Common myeloid progenitor, CD34-positive (primary cell): ENCODE measurements at regions not wholly inside any gene's neighbourhood (a gene's known extent, or its start where the extent isn't known, plus 50 kb on each side); places are given as distances from the start of the nearest gene placed in this dataset.
A peak's percentile ranks its signal among the peaks of the same experiment; 100 is the strongest.

Experiments used
- CTCF ChIA-PET: fragments of 350-600 bp; sonication (Branson Sonifier 250); formaldehyde crosslinking; loops from one replicate; lab custom pipeline; 2021; ENCODE audit warnings: antibody characterized with exemption; lab: Charles Lee
- POLR2A ChIA-PET: fragments of 350-600 bp; sonication (Branson Sonifier 250); formaldehyde crosslinking; loops from one replicate; lab custom pipeline; 2021; ENCODE audit warnings: antibody characterized with exemption; lab: Charles Lee
- DNase-seq, 3 donors: peaks; one replicate each; pipeline versions ENCODE4 v3.0.0 to v3.0.0-alpha.2; 2013
- H3K27ac ChIP-seq, 2 experiments: 1 replicate in 1 of 2; 2 replicates in 1 of 2; pipeline ENCODE4 v1.7.0; 2013; ENCODE audit warnings: inconsistent platforms in 2 of 2, low read length in 2 of 2, mild to moderate bottlenecking in 2 of 2, low read depth in 1 of 2, moderate library complexity in 1 of 2; ENCODE audit not compliant: severe bottlenecking in 2 of 2, insufficient read depth in 1 of 2, poor library complexity in 1 of 2
- H3K27me3 ChIP-seq, 5 experiments: replicated peaks in 2 of 5; 1 replicate in 3 of 5; 2 replicates in 2 of 5; pipeline versions ENCODE4 v1.6.1 to v1.7.0; 2013; ENCODE audit warnings: low read length in 4 of 5, mild to moderate bottlenecking in 2 of 5, moderate library complexity in 2 of 5, inconsistent platforms in 1 of 5; ENCODE audit not compliant: insufficient read depth in 5 of 5, control insufficient read depth in 4 of 5
- H3K36me3 ChIP-seq, 4 experiments: 1 replicate in 2 of 4; 2 replicates in 2 of 4; pipeline versions ENCODE4 v1.6.1 to v1.7.0; 2013; ENCODE audit warnings: low read length in 3 of 4, control low read depth in 1 of 4, mild to moderate bottlenecking in 1 of 4; ENCODE audit not compliant: control insufficient read depth in 4 of 4, insufficient read depth in 4 of 4
- H3K4me1 ChIP-seq, 4 experiments: 1 replicate in 3 of 4; 2 replicates in 1 of 4; pipeline versions ENCODE4 v1.6.1 to v1.7.1; 2013; ENCODE audit warnings: low read length in 3 of 4, mild to moderate bottlenecking in 3 of 4, control low read depth in 1 of 4, inconsistent platforms in 1 of 4, moderate library complexity in 1 of 4; ENCODE audit not compliant: control insufficient read depth in 4 of 4, insufficient read depth in 4 of 4; ENCODE audit errors: control extremely low read depth in 1 of 4
- H3K4me3 ChIP-seq, 7 experiments: 1 replicate in 4 of 7; 2 replicates in 3 of 7; pipeline versions ENCODE4 v1.5.1 to v1.7.0; 2013; ENCODE audit warnings: mild to moderate bottlenecking in 7 of 7, low read length in 6 of 7, moderate library complexity in 6 of 7, inconsistent platforms in 2 of 7, low read depth in 2 of 7, control low read depth in 1 of 7; ENCODE audit not compliant: insufficient read depth in 4 of 7, control insufficient read depth in 1 of 7; ENCODE audit errors: extremely low read depth in 1 of 7
- H3K9me3 ChIP-seq, 5 experiments: 1 replicate in 4 of 5; 2 replicates in 1 of 5; pipeline versions ENCODE4 v1.6.1 to v1.7.1; 2013; ENCODE audit warnings: low read length in 4 of 5, mild to moderate bottlenecking in 2 of 5, inconsistent platforms in 1 of 5, low read depth in 1 of 5, moderate library complexity in 1 of 5; ENCODE audit not compliant: control insufficient read depth in 4 of 5, insufficient read depth in 2 of 5; ENCODE audit errors: control extremely low read depth in 1 of 5
- whole genome bisulfite sequencing: methylation state at CpG from one replicate; pipeline ENCODE4 v1.1.5; 2013; ENCODE audit not compliant: insufficient coverage; 5-methylcytosine and 5-hydroxymethylcytosine counted together

GRCh38 chr18:64288432-64288831 lies 139.5 kb upstream of the LINC00305 start:
- ChIA-PET CTCF (no interaction called here), POLR2A (no interaction called here)
- H3K4me3 ChIP-seq: no peak overlapping the region
- H3K27me3 ChIP-seq: no peaks in the 10 kb centered on the region
- no peaks in the 10 kb centered on the region for H3K4me1 ChIP-seq
- H3K9me3 ChIP-seq: no peaks in the 10 kb centered on the region
- WGBS: 83% methylated on average over 1 of the region's 2 CpGs
- no peaks in the 10 kb centered on the region for H3K36me3 ChIP-seq
- H3K27ac ChIP-seq: no peak overlapping the region
- DNase-seq: no peak

GRCh38 chr18:64287926-64288325 lies 139.0 kb upstream of the LINC00305 start:
- Histone ChIP-seq H3K36me3 (no peaks in the 10 kb centered on the region), H3K27me3 (no peaks in the 10 kb centered on the region), H3K27ac (no peak overlapping the region), H3K4me1 (no peaks in the 10 kb centered on the region), H3K9me3 (no peaks in the 10 kb centered on the region), H3K4me3 (no peak overlapping the region)
- ChIA-PET CTCF (no interaction called here), POLR2A (no interaction called here)
- DNase-seq: no peak
- 73% methylated on average over 3 of the region's 4 CpGs for WGBS

GRCh38 chr18:64283059-64283458 lies 134.2 kb upstream of the LINC00305 start:
- WGBS: no CpG with 5 or more reads among the region's 1 CpG

GRCh38 chr18:64278026-64278425 lies 129.1 kb upstream of the LINC00305 start:
- Histone ChIP-seq H3K27me3 (no peaks in the 10 kb centered on the region), H3K27ac (no peak overlapping the region), H3K9me3 (peaks cover 0 to 7% (median 0%) of the 10 kb centered on the region in 5 experiments), H3K36me3 (no peaks in the 10 kb centered on the region), H3K4me3 (no peak overlapping the region), H3K4me1 (peaks cover 10 to 24% (median 15%) of the 10 kb centered on the region in 4 experiments)
- WGBS: 100% methylated on average over 2 of the region's 5 CpGs
- CTCF ChIA-PET: interaction anchor here (1.6 kb wide), 1 partner anchor 13 kb away, joined by 3 read pairs; no protein-coding TSS in a partner anchor
- no peak for DNase-seq
- POLR2A ChIA-PET: no interaction called here

More at GRCh38 chr18:64283059-64283458, 134.2 kb upstream of the LINC00305 start:
- Histone ChIP-seq H3K4me3 (no peak overlapping the region), H3K27me3 (no peaks in the 10 kb centered on the region), H3K9me3 (peaks cover 0 to 7% (median 0%) of the 10 kb centered on the region in 5 experiments), H3K4me1 (peaks cover 0 to under 1% (median 0%) of the 10 kb centered on the region in 4 experiments), H3K27ac (no peak overlapping the region), H3K36me3 (no peaks in the 10 kb centered on the region)
- ChIA-PET CTCF (interaction anchor here (1.1 kb wide), 1 partner anchor 12 kb away, joined by 4 read pairs; no protein-coding TSS in a partner anchor), POLR2A (no interaction called here)
- no peak for DNase-seq

GRCh38 chr18:64276311-64277090 lies 127.6 kb upstream of the LINC00305 start:
- H3K9me3 ChIP-seq: peaks cover 0 to 3% (median 0%) of the 10 kb centered on the region in 5 experiments
- ChIA-PET CTCF (interaction anchor here (1.2 to 2.0 kb wide), 3 partner anchors 9 to 133 kb away, joined by 3 to 5 read pairs (median 3); no protein-coding TSS in a partner anchor), POLR2A (no interaction called here)
- H3K4me1 ChIP-seq: peaks cover 10 to 31% (median 17%) of the 10 kb centered on the region in 4 experiments
- H3K4me3 ChIP-seq: peak overlapping the region in 3 of 7 experiments; percentile 11 to 43 (median 28)
- H3K27me3 ChIP-seq: no peaks in the 10 kb centered on the region
- H3K27ac ChIP-seq: peak overlapping the region in 1 of 2 experiments; percentile 30
- WGBS: 0% methylated on average over 2 of the region's 5 CpGs
- no peaks in the 10 kb centered on the region for H3K36me3 ChIP-seq
- peak; percentile 64 to 87 (median 72) for DNase-seq

- H3K27ac ChIP-seq: peak overlapping the region in 1 of 2 experiments; percentile 18
- no peaks in the 10 kb centered on the region for H3K36me3 ChIP-seq
- peaks cover 0 to 3% (median 0%) of the 10 kb centered on the region in 5 experiments for H3K9me3 ChIP-seq
- peak overlapping the region in 1 of 7 experiments; percentile 11 for H3K4me3 ChIP-seq
- no peaks in the 10 kb centered on the region for H3K27me3 ChIP-seq
- DNase-seq: peak in 2 of 3 donors; percentile 37 to 59
- peaks cover 12 to 39% (median 20%) of the 10 kb centered on the region in 4 experiments for H3K4me1 ChIP-seq
- 42% methylated on average over 2 of the region's 3 CpGs for WGBS
- CTCF ChIA-PET: interaction anchor here (1.2 to 2.0 kb wide), 2 partner anchors 8 to 133 kb away, joined by 3 to 5 read pairs; no protein-coding TSS in a partner anchor
- POLR2A ChIA-PET: no interaction called here
These were observed 126.9 kb upstream of the LINC00305 start for GRCh38 chr18:64275593-64276300.
